ENCODE measurements at regions not wholly inside any gene's neighbourhood (a gene's known extent, or its start where the extent isn't known, plus 50 kb on each side); places are given as distances from the start of the nearest gene placed in this dataset.

GRCh38 chr13:44180876-44181536 lies 192.6 kb upstream of the SERP2 start:
- TF ChIP-seq POLR2A (IDR thresholded peaks at IDR 0.05; ENCODE audit: low read depth, low read length) (no peak), POLR2AphosphoS5 (IDR thresholded peaks at IDR 0.05; ENCODE audit: low read depth, low read length) (no peak), PAX5 (IDR thresholded peaks at IDR 0.05; ENCODE audit: insufficient read depth, low read length, severe bottlenecking) (no peak), POU2F2 (IDR thresholded peaks at IDR 0.05; ENCODE audit: low read depth, low read length) (no peak), TAF1 (IDR thresholded peaks at IDR 0.05; ENCODE audit: low read depth, low read length) (no peak)
